Subcutaneous abdominal adipose tissue (tissue), 5 donors: ENCODE measurements at regions not wholly inside any gene's neighbourhood (a gene's known extent, or its start where the extent isn't known, plus 50 kb on each side); places are given as distances from the start of the nearest gene placed in this dataset.

ENCODE experiments used
- H3K27ac ChIP-seq: one replicate; pipeline ENCODE4 v1.7.0; 2013; ENCODE audit warnings: low read depth, mild to moderate bottlenecking, inconsistent platforms, low read length, moderate library complexity
- H3K27me3 ChIP-seq, 5 donors: one replicate each; pipeline ENCODE4 v1.7.0; 2013; ENCODE audit warnings: low read length in 5 of 5, inconsistent platforms in 1 of 5; ENCODE audit not compliant: control insufficient read depth in 5 of 5, insufficient read depth in 4 of 5
- H3K36me3 ChIP-seq, 5 donors: one replicate each; pipeline ENCODE4 v1.7.0; 2013; ENCODE audit warnings: low read length in 5 of 5; ENCODE audit not compliant: control insufficient read depth in 5 of 5, insufficient read depth in 5 of 5
- H3K4me1 ChIP-seq, 5 donors: one replicate each; pipeline ENCODE4 v1.7.0; 2013; ENCODE audit warnings: low read length in 5 of 5, mild to moderate bottlenecking in 3 of 5, moderate library complexity in 1 of 5; ENCODE audit not compliant: control insufficient read depth in 5 of 5, insufficient read depth in 5 of 5
- H3K4me3 ChIP-seq, 5 donors: one replicate each; pipeline ENCODE4 v1.7.0; 2013; ENCODE audit warnings: low read length in 5 of 5, low read depth in 1 of 5
- H3K9ac ChIP-seq, 5 donors: one replicate each; pipeline ENCODE4 v1.7.0; 2013; ENCODE audit warnings: low read length in 5 of 5, mild to moderate bottlenecking in 4 of 5, moderate library complexity in 3 of 5
- H3K9me3 ChIP-seq, 5 donors: one replicate each; pipeline ENCODE4 v1.7.0; 2013; ENCODE audit warnings: low read length in 5 of 5; ENCODE audit not compliant: control insufficient read depth in 5 of 5
- donor health status: healthy.
- donor health status: healthy.
- donor health status: healthy.
- donor health status: healthy.
- donor health status: healthy.

DNA sequence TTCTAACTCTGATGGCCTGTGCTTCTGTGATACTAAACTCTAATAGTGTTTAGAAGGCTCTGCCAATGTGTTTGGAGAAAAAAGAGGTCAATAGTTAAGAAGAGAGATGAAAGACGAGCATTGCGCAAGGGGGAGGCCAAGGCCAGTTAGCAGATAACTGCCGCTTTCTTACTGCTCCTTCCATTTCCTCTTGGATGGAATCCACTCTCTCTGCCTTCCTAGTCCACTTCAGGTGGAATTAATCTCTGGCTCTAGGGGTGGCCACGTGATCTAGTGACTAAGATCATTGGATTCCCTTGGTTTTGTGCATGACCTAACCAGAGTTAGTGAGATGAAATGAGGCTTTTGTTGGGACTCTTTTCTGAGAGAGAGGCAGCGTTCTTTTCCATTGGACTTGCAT, 148.3 kb downstream of the ACTL8 start:
- Histone ChIP-seq H3K27me3 (peaks cover 13 to 25% (median 15%) of the 10 kb centered on the region in 5 donors), H3K4me1 (no peaks in the 10 kb centered on the region), H3K9ac (no peak overlapping the region), H3K36me3 (no peaks in the 10 kb centered on the region), H3K27ac (no peak overlapping the region), H3K9me3 (peaks cover 0 to 15% (median 13%) of the 10 kb centered on the region in 5 donors), H3K4me3 (no peak overlapping the region)

DNA sequence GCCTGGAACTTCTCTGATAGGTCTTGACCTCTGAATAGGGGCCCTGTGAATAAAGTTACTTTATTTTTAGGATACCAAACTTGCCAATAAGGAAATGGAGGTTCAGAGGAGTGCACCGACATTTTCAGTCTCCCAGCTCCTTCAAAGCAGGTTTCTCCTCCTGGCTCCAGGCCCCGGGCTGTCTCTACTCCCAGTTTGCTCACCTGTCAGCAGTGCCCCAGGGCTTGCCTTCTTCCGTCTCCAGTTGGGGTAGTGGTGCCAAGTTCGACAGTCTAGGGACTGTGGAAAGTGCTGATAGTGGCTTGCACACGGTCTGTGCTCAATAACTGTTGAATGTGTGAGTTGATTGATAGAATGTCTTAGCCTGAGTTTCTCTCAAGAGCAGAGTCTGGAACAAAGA, 149.2 kb downstream of the ACTL8 start:
- no peaks in the 10 kb centered on the region for H3K36me3 ChIP-seq
- H3K4me3 ChIP-seq: no peak overlapping the region
- H3K9me3 ChIP-seq: peaks cover 0 to 15% (median 13%) of the 10 kb centered on the region in 5 donors
- no peaks in the 10 kb centered on the region for H3K4me1 ChIP-seq
- peaks cover 13 to 25% (median 15%) of the 10 kb centered on the region in 5 donors for H3K27me3 ChIP-seq
- H3K27ac ChIP-seq: no peak overlapping the region
- no peak overlapping the region for H3K9ac ChIP-seq

DNA sequence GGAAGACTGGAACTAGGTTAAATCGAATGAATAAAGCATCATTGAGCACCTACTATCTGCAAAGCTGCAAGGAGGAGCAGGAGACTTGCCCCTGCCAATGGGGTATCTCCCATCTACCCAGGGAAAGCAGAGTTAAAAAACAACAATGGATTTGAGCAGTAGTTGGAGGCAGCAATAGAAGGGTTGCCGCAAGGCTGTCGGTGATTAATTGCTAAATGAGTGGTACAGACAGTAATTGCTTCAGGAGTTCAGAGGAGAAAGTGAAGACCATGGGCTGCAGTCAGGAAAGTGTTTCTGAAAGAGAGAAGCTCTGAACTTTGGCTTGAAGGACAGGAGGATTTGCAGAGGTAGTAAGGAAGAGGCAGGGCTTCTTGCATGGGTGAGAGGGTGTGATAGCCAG, 152.9 kb downstream of the ACTL8 start:
- Histone ChIP-seq H3K4me3 (no peak overlapping the region), H3K4me1 (no peaks in the 10 kb centered on the region), H3K27me3 (peaks cover 15 to 43% (median 22%) of the 10 kb centered on the region in 5 donors), H3K9ac (no peak overlapping the region), H3K27ac (no peak overlapping the region), H3K9me3 (peaks cover 0 to 15% (median 12%) of the 10 kb centered on the region in 5 donors), H3K36me3 (no peaks in the 10 kb centered on the region)

DNA sequence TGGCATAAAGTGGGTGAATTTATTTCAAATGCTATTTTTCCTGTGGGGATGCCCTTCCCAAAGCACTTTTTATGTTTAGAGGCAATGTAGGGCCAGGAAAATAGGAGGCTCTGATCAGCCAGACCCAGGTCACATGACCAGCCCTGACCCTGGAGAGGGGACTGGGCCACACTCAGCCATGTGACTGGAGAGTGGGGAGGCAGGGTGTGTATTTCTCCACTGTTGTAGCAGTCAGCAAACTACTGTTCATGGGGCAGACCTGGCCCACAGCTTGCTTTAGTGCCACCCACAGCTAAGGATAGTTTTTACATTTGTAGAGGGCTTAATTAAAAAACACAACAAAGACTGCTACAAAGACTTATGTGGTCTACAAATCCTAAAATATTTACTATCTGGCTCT, 153.8 kb downstream of the ACTL8 start:
- Histone ChIP-seq H3K36me3 (no peaks in the 10 kb centered on the region), H3K4me1 (no peaks in the 10 kb centered on the region), H3K27me3 (peaks cover 16 to 52% (median 28%) of the 10 kb centered on the region in 5 donors), H3K4me3 (no peak overlapping the region), H3K9me3 (peaks cover 0 to 15% (median 12%) of the 10 kb centered on the region in 5 donors), H3K9ac (no peak overlapping the region), H3K27ac (no peak overlapping the region)

DNA sequence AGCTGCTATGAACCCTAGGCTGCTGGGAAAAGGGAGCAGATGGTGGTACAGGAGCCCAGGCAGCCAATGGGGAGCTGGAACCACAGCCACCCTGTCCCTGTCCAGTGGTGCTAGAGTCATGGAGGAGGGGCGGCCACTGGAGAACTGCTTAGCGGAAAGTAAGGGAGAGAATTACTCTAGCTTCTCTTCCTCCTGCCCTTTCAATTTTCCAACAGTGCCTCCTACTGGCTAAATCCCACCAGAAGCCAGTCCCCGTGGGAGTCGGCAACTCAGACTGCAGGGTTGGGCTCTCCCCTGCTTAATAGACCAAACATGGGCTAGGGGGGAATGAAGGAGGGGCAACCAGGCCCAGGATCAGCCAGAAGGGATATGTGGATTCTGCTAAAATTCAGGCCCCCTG, 154.5 kb downstream of the ACTL8 start:
- peaks cover 17 to 55% (median 33%) of the 10 kb centered on the region in 5 donors for H3K27me3 ChIP-seq
- H3K9ac ChIP-seq: no peak overlapping the region

DNA sequence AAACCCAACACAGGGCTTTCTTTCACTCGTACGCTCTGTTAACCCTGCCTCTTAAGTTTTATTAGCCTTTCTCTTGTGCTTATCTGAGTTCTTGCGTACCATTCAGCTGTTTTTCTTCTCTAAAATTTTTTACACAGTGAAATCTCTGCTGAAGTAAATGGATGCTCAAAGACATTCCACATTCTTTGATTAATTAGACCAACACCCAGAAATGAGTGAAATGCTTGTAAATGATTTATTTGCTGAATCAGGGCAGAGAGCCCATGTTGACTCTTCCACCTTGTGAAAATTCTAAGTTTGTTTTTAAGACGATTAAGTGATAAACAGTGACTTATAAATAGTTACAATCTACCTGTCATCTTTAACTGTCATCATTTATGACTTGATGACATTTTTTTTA, 156.7 kb downstream of the ACTL8 start:
- Histone ChIP-seq H3K9ac (no peak overlapping the region), H3K4me1 (no peaks in the 10 kb centered on the region), H3K27me3 (peaks cover 17 to 59% (median 31%) of the 10 kb centered on the region in 5 donors), H3K27ac (no peak overlapping the region), H3K9me3 (no peaks in the 10 kb centered on the region), H3K4me3 (no peak overlapping the region), H3K36me3 (no peaks in the 10 kb centered on the region)

More for the DNA sequence above, 154.5 kb downstream of the ACTL8 start:
- Histone ChIP-seq H3K36me3 (no peaks in the 10 kb centered on the region), H3K4me3 (no peak overlapping the region), H3K4me1 (no peaks in the 10 kb centered on the region), H3K9me3 (peaks cover 0 to 15% (median 12%) of the 10 kb centered on the region in 5 donors), H3K27ac (no peak overlapping the region)

DNA sequence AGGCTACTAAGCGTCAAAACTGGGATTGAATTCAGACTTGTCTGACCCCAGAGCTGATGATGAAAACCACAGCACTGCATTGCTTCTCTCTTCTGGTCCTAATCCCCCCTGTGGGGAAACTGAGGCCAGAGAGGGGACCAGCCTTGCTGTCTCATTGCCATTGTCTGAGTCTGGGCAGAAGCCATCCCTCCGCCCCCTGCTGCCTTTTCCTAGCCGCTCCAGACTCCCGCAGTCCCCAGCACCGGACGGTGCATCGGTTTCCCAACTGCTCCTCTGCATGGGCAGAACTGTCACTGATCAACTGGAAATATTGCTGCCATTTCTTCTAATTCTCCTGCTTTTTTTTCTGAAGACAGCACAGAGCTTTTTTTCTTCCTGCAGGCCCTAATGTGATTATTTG, 157.4 kb downstream of the ACTL8 start:
- Histone ChIP-seq H3K27ac (no peak overlapping the region), H3K4me1 (no peaks in the 10 kb centered on the region), H3K9me3 (no peaks in the 10 kb centered on the region), H3K36me3 (no peaks in the 10 kb centered on the region), H3K9ac (no peak overlapping the region), H3K4me3 (no peak overlapping the region), H3K27me3 (peaks cover 12 to 62% (median 33%) of the 10 kb centered on the region in 5 donors)

DNA sequence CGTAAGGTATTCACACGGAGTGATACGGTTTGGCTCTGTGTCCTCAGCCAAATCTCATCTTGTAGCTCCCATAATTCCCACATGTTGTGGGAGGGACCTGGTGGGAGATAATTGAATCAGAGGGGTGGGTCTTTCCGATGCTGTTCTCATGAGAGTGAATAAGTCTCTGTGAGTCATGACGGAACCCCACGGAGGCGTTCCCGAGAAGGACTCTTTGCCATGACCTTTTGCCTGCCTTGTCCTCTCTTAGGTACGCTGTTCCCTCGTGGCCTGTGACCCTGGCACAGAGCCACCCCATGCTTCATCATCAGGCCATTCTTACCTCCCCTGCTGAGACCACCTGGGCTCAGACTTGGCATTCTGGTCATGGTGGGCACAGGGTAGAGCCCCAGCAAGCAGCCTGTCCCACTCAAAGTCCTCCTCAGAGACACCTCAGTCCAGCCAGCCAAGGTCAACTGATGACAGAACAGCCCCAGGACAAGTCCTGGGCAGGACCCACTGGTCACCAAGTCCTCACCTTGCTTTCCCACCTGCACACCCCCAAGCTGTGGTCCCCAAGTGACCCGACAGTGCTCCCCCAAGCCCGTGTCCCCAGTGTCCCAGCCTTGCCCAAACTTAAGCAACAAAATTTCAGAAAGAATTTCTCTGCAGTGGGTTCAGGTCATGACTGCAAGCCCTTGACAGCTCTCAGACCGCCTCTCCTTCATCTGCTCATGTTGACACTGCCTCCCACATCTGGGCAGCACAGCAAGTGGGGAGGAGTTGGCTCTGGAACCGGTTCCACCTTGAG, 158.4 kb downstream of the ACTL8 start:
- no peaks in the 10 kb centered on the region for H3K4me1 ChIP-seq
- H3K36me3 ChIP-seq: no peaks in the 10 kb centered on the region
- no peak overlapping the region for H3K9ac ChIP-seq
- no peaks in the 10 kb centered on the region for H3K9me3 ChIP-seq
- no peak overlapping the region for H3K4me3 ChIP-seq
- no peak overlapping the region for H3K27ac ChIP-seq
- H3K27me3 ChIP-seq: peaks cover 11 to 65% (median 33%) of the 10 kb centered on the region in 5 donors

DNA sequence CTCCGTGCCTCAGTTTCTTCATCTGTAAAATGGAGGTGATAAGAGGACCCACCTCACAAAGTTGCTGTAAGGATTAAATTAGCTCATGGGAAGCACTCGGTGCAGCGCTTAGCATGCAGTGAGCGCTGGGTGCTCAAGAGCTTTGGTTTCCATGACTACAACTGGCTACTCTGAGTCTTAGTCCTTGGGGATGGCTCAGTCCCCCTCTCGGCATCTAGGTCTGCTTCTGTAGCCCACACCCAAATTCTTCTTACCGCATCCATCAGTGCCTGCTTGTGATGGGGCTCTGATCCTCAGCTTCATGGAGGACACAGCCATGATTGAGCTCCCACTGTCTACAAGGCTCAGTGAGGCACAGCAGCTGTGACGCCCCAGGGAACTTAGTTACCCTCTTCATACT, 159.0 kb downstream of the ACTL8 start:
- Histone ChIP-seq H3K4me3 (no peak overlapping the region), H3K36me3 (no peaks in the 10 kb centered on the region), H3K27me3 (peaks cover 11 to 64% (median 33%) of the 10 kb centered on the region in 5 donors), H3K4me1 (no peaks in the 10 kb centered on the region), H3K27ac (no peak overlapping the region), H3K9me3 (no peaks in the 10 kb centered on the region), H3K9ac (no peak overlapping the region)

DNA sequence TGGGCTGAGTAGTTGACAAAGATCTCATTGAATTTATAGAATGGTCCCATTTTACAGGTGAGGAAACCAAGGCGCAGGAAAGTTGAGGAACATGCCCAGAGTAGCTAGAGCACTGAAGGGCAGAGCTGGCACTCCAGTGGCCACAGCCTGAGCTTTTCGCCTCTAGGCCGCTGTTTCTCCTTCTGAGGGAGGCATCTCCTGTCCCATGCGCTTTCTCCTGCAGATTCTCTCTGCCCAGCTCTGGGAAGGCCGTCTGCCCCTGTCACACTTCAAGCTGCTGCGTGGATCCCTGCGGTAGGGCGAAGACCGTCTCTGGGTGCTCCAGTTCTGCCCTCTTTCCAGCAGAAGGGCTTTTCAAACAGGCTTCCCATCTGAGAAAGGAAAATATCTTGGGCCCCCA, 159.9 kb downstream of the ACTL8 start:
- peaks cover 11 to 56% (median 28%) of the 10 kb centered on the region in 5 donors for H3K27me3 ChIP-seq
- no peak overlapping the region for H3K9ac ChIP-seq
- H3K4me3 ChIP-seq: no peak overlapping the region
- H3K27ac ChIP-seq: no peak overlapping the region
- H3K4me1 ChIP-seq: no peaks in the 10 kb centered on the region
- no peaks in the 10 kb centered on the region for H3K36me3 ChIP-seq
- no peaks in the 10 kb centered on the region for H3K9me3 ChIP-seq
